DMS153 treated with DMSO at 0.1 percent for 48 hours (cell line): ENCODE measurements at regions not wholly inside any gene's neighbourhood (a gene's known extent, or its start where the extent isn't known, plus 50 kb on each side); places are given as distances from the start of the nearest gene placed in this dataset.
"Not testable (repeated sequence)": the region's sequence is repeated elsewhere in the genome, so short reads cannot be mapped to it uniquely, and the experiment has no call there.

ENCODE experiments used
- DNase-seq: peaks from one replicate; lab custom pipeline; 2025; ENCODE audit not compliant: unreplicated experiment; lab: John Stamatoyannopoulos, UW

DNA sequence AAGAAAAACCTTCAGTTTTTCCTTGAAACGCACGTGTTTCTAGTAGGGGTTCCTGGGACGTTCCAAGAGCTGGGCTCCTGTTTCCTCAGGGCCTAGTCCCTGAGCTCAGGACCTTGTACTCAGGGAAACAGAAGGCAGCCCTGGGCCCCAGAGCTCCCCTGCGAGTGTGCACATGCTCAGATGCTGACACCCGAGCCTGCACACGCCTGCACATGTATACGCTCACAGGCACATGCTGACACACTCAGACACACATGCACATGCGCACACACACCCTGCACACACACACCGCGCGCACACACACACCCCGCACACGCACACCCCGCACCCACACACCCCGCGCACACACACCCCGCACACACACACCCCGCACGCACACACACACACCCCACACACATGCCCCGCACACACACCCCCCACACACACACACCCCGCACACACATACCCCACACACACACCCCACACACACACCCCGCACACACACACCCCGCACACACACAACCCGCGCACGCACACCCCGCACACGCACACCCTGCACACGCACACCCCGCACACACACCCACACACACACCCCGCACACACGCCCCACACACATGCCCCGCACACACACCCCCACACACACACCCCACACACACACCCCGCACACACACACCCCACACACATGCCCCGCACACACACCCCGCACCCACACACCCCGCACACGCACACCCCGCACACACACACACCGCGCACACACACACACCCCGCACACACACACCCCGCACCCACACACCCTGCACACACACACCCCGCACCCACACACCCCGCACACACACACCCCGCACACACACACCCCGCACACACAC is 52.2 kb downstream of the CALML3 start:
- no peak for DNase-seq

DNA sequence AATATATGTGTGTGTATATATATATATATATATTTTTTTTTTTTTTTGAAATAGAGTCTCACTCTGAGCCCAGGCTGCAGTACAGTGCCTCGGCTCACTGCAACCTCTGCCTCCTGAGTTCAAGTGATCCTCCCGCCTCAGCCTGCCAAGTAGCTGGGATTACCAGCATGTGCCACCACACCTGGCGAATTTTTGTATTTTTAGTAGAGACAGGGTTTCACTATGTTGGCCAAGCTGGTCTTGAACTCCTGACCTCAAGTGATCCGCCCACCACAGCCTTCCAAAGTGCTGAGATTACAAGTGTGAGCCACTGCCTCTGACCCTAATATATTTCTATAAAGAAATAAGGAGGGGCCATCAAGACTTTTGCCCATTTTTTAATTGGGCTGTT is 55.3 kb downstream of the CALML3 start:
- DNase-seq: not testable (repeated sequence)

DNA sequence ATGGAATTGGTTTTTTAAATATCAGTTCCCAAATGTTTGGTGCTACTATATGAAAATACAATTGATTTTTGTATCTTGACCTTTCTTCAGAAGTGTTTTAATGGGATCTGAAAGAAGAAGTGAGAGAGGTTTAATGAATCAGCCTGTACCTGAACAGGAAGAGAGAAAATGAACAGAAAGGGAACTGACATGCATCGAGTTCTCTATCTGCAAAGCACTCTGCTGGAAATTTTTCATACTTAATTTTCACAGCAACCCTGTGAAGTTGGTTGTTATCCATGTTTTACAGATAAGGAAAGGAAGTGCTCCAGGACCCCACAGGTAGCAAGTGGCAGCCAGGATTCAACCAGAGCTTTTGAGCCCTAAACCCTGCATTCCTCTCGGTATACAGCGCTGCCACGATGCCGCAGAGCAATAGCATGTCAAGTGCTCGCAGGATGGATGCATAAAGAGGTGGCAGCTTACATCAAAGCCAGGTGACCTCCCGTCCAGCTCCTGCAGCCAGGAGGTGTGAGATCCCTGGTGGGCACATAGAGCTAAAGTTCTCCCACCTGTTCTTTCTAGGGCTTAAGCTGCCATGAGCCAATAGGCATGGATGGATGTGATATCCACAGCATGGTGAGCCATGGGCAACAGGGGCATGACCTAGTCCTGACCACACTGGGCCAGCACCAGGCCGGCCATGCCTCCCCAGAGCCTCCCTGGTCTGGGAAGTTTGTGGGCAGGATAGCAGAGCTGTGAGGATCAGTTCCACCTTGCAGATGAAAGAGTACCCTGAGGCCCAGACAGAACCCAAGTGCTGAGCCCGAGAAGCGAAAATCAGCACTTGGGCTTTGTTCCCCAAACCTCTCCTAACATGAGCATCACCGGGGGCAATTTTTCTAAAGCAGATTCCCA is 57.2 kb downstream of the CALML3 start:
- DNase-seq: no peak

GRCh38 chr10:5582736-5583135 is 58.0 kb downstream of the CALML3 start:
- DNase-seq: no peak

GRCh38 chr10:5583525-5584175 is 58.9 kb downstream of the CALML3 start:
- peak; percentile 69 for DNase-seq

GRCh38 chr10:5584895-5585516 is 60.2 kb downstream of the CALML3 start:
- no peak for DNase-seq

- DNase-seq: peak; percentile 23
Measured at GRCh38 chr10:5585517-5586206, 60.9 kb downstream of the CALML3 start.

- DNase-seq: no peak
Measured at GRCh38 chr10:5587151-5588079, 62.7 kb downstream of the CALML3 start.

GRCh38 chr10:5588080-5588453 is 63.3 kb downstream of the CALML3 start:
- no peak for DNase-seq

- no peak for DNase-seq
Measured at GRCh38 chr10:5588603-5589002, 63.8 kb downstream of the CALML3 start.
